HG03575 (cell line): ENCODE measurements at regions not wholly inside any gene's neighbourhood (a gene's known extent, or its start where the extent isn't known, plus 50 kb on each side); places are given as distances from the start of the nearest gene placed in this dataset.

ENCODE experiments used
- ATAC-seq: cut with Tn5 transposase; IDR thresholded peaks from one replicate; pipeline ENCODE4 v1.9.1; 2021; ENCODE audit not compliant: unreplicated experiment, insufficient number of reproducible peaks, low FRiP score; ENCODE audit errors: extremely low read depth

- ATAC-seq = no peak
Observed at GRCh38 chr6:120214088-120214499, 864.5 kb upstream of the MAN1A1 start.

- ATAC-seq = no peak
Observed at GRCh38 chr6:120211955-120212792, 862.6 kb upstream of the MAN1A1 start.

DNA sequence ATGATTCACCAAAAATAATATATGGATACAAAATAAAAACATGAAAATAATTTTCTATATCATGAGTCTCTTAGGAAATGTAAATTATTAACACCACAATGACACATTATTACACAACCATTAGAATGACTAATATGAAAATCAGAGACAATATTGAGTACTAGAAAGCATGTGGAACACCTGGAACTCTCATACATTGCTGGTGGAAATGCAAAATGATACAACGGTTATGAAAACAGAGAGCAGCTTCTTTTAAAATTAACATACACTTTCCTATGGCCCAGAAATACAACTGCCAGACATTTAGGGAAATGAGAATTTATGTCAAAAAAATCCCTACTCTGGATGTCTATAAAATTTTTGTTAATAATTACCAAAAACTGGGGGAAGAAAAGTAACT lies 853.3 kb upstream of the MAN1A1 start:
- ATAC-seq = no peak

- no peak for ATAC-seq
Observed at GRCh38 chr6:120200853-120201252, 851.3 kb upstream of the MAN1A1 start.

DNA sequence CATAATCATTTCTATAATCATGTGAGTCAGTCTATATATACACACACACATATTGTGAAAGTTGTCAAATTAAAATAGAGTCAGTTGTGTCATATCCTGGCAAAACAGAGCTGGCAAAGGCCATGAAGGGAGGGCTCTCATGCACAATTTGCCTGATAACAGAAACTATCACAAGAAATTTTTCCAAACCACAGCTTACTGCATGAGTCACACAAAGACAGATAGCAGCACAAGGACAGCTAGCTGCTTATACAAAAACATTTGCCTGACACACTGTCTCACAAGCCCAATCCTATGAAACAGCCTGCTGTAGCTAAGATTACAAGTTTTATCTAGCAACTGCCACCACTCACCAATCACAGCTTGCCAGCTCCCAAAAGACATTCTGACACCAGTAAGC lies 848.5 kb upstream of the MAN1A1 start:
- no peak for ATAC-seq

- ATAC-seq = no peak
Observed at GRCh38 chr6:120186080-120186479, 836.5 kb upstream of the MAN1A1 start.

- no peak for ATAC-seq
Observed at GRCh38 chr6:120173250-120173649, 823.7 kb upstream of the MAN1A1 start.

DNA sequence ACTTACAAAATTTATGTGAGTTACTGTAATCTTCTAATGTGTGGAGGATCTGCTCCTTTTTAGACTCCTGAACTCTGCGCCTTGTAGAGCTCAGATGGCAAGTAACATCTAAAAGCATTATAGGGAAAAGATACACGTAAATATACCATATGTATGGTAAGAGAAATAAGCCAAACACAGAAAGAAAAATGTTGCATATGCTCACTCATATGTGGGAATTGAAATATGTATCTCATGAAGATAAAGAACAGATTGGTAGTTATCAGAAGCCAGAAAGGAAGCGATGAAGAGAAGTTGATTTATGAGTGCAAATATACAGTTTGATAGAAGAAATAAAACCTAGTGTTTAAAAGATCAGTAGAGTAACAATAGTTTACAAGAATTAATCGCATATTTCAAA lies 815.0 kb upstream of the MAN1A1 start:
- ATAC-seq = no peak

DNA sequence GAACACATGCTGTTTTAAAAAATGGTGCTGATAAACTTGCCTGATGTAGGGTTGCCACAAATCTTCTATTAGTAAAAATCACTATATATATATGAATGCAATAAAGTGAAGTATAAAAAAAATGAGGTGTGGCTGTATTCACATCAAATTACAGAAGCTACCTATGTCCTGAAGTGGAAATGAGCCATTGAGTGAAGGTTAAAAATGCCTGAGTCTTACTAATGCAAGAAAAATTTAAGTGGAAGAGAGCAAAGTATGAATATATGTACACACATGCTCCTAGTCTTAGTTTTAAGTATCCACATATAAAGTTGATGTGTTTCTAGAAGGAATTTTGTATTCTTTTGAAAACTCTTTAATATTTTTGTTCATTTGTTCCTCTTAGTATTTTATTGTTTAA lies 808.3 kb upstream of the MAN1A1 start:
- no peak for ATAC-seq

DNA sequence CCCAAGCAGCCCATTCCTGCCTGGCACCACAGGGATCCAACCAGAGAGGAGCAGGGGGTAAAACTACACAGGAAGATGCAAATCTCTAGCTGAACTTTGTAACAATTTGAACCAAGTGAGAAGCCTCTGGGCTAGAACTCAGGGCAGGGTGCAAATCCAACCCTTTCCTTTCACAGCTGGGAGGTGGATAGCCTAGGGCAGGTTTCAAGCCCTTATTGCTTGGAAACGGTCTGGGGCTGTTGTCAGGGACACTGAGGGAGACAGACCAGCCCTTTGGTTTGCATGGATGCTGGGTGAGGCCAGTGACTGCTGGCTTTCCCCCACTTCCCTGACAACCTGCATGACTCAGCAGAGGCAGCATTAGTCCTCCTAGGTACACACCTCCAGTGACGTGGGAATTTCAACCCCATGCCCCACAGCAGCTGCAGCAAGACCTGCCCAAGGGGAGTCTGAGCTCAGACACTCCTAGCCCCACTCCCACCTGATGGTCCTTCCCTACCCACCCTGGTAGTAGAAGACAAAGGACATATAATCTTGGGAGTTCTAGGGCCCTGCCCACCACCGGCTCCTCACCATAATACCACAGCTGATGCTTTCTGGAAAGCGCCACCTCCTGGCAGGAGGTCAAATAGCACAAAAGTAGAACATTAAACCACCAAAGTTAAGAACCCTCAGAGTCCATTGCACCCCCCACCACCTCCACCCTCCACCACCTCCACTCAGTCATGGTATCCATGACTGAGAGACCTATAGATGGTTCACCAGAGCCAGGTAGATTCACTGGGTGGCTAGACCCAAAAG lies 797.7 kb upstream of the MAN1A1 start:
- ATAC-seq = no peak

DNA sequence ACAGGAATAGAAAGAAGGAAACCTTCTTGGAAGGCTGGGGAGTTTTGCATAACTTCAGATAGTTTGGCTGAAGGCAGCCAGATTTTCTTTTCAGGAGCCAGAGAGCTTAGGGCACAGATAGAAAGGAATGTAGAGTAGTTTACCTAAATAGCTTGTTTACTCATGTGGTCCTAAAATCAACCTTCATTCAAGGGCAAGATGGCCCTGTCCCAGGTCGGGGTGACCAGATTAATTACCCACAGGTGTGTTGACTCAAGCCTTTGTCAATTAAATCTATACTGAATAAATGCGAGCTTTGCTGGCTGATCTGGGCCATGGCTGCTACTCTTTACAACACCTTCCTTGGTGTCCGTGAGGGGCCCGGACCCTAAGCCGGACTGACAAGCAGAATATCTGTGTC lies 792.0 kb upstream of the MAN1A1 start:
- ATAC-seq = no peak

GRCh38 chr6:120137492-120137891 lies 787.9 kb upstream of the MAN1A1 start:
- ATAC-seq = no peak

GRCh38 chr6:120129228-120129627 lies 779.7 kb upstream of the MAN1A1 start:
- no peak for ATAC-seq

GRCh38 chr6:120122401-120122800 lies 772.8 kb upstream of the MAN1A1 start:
- ATAC-seq = no peak

GRCh38 chr6:120116343-120116742 lies 766.8 kb upstream of the MAN1A1 start:
- no peak for ATAC-seq

GRCh38 chr6:120112980-120113379 lies 763.4 kb upstream of the MAN1A1 start:
- ATAC-seq = no peak

GRCh38 chr6:120111001-120111400 lies 761.4 kb upstream of the MAN1A1 start:
- no peak for ATAC-seq

DNA sequence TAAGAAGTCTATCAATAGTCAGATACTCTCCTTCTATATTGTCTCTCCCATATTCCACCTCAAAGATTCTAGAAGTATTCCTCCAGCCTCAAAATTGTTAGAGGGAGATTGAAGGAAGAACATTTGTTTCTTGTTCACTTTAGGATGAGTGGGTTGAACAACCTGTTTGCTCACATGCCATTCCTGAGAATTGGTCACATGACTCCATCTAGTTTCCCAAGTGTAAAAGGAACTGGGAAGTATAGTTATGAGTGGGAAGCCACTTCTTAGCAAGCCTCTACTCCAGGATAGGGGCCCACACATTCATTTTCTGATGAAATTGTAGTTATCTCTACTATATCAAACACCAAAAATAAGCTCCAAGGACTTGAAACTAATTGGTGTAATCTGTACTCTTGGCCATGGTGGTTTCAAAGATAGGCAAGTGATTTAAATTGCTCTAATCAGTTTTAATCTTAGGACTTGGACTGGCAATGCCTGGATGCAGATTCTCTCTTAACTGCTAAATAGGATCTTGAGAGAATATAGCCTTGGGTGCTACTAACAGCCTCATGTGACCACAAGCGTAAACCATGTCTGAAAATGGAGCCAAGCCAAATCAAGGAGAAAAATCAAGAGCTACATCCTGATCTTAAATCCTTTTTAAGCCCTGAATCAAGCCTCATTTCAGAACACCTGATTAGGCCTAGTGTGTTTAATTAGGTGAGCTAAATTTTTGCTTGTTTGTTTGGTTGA lies 758.7 kb upstream of the MAN1A1 start:
- no peak for ATAC-seq

GRCh38 chr6:120103618-120104017 lies 754.1 kb upstream of the MAN1A1 start:
- ATAC-seq = no peak
